DMS53 treated with DMSO at 0.1 percent for 48 hours (cell line): ENCODE measurements at regions not wholly inside any gene's neighbourhood (a gene's known extent, or its start where the extent isn't known, plus 50 kb on each side); places are given as distances from the start of the nearest gene placed in this dataset.
A peak's percentile ranks its signal among the peaks of the same experiment; 100 is the strongest.
"Not testable (repeated sequence)": the region's sequence is repeated elsewhere in the genome, so short reads cannot be mapped to it uniquely, and the experiment has no call there.

ENCODE experiments used
- DNase-seq: peaks from one replicate; lab custom pipeline; 2025; ENCODE audit not compliant: unreplicated experiment; lab: John Stamatoyannopoulos, UW

DNA sequence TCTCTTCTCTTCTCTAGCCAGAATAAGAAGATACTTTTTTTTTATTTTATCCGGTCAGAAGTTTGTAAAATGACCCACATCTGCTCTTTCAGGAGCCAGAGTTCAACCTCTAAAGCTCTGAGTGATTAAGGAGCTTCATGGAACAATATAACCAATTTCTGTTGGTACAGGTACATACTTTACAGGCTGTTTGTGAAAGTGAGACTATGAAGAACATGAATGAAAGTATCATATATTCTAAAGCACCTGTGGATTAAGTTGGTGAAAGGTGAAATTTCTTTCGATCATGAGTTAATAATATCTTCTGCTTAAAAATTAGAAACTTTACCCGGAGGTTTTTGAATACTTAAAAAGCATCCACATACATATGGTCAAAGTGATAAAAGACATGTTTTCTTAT lies 65.2 kb downstream of the DMRT2 start:
- DNase-seq: no peak

DNA sequence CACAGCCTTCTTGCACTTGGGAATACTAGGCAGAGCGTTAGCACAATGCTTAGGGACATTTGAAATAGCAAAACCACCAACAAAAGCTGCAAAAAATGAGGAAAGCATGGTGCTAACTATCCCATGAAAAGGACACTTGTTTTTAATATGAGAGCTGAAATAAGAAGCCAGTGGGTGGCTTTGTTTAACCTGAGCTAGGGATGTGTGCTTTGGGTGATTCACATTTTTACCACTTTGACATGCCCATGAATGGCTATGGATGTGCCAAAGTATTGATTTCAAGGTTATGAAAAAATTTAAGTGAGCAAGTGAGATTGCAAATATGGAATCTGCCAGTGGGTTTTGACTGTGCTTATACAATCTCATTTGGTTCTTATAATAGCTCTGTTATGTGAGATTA lies 67.3 kb downstream of the DMRT2 start:
- no peak for DNase-seq

- DNase-seq: no peak
Observed at GRCh38 chr9:1120500-1121165, 70.5 kb downstream of the DMRT2 start.

DNA sequence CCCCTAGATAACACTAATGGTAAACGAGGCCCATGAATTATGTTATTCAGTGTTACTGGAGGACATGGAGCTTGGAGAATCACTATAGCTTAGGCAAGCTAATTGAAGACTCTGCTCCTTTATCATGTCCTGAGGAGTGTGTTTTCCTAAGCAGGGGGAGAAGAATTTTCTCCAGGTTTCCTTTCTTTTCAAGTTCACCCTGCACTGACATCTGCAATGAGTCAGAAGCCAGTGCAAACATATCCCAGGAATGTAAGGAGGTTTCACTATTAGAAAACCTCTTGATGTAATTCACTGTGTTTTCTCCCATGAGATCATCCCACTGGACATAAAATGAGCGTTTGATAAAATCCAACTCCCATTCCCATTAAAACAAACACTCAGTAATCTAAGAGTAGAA lies 75.6 kb downstream of the DMRT2 start:
- DNase-seq: peak; percentile 17

DNA sequence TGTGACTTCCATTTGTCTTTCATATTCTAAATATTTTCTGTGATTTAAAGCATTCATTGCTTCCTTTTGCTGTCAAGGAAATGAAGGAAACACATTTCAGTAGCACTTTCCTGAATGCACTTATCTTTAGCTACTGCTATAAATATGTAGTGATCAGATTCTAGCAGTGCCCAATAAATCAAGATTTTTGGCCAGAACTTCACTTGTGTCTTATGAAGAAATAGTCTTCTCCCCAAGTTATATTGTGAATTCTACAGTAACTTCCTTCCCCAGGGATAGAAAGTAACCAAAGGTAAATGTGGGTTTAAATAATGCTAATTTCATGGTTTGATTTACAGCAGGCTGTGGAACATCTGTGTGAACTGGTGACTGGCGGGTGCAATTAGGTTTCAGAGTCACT lies 77.9 kb downstream of the DMRT2 start:
- no peak for DNase-seq

DNA sequence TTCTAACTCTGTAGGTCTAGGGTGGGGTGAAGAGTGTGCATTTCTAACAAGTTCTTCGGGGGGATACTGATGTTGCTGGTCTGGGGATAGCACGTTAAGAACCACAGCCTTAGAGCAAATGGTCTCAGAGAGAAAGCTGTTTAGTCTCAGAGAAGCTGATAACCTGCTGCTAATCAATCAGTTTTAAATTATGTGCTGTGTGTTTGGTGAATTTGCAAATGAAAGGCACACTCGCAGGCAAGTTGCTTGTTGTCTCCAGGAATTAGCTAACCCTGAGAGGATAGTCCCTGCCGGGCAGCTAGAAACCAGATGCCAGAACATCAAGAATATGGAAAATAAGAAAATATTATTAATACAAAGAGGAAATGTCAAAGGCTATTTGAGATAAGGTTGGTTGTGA lies 79.2 kb downstream of the DMRT2 start:
- no peak for DNase-seq

- DNase-seq: no peak
Observed at GRCh38 chr9:1140057-1140456, 89.9 kb downstream of the DMRT2 start.

DNA sequence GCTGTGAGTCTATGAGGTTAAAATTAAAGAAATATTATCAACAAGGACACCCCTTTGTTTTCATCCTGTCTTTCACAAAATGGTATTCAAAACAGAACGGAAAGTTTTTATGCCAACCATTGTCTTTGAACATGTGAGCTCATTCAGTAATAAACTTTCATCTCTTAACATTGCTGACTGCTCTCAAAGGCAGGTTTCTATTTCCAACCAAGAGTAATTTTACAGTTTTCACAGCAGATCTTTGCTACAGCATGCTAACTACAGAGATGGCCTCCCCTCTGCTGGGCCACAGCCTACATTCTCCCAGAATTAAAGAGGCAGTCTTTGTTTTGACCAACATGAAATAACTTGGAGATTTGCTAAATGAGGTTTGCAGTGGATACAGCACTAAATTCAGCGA lies 101.5 kb downstream of the DMRT2 start:
- no peak for DNase-seq

GRCh38 chr9:1152171-1152570 lies 102.0 kb downstream of the DMRT2 start:
- DNase-seq: no peak

DNA sequence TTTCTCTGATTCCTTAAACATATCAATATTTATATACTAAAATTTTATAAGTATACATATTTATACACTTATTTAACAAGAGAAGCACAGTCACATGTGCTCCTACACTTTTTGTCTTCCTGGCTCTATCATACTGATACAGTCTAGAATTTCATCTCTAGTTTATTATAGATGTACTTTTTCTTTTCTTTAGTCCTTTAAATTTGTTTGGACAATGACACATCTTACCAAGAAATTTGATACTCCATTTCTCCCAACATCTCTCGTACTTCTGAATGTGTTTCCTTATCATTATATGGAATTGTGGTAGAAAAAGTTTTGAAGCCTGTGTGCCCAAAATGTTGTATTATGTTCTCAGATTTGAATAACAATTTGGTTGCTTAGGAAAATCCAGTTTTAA lies 104.6 kb downstream of the DMRT2 start:
- DNase-seq: no peak

DNA sequence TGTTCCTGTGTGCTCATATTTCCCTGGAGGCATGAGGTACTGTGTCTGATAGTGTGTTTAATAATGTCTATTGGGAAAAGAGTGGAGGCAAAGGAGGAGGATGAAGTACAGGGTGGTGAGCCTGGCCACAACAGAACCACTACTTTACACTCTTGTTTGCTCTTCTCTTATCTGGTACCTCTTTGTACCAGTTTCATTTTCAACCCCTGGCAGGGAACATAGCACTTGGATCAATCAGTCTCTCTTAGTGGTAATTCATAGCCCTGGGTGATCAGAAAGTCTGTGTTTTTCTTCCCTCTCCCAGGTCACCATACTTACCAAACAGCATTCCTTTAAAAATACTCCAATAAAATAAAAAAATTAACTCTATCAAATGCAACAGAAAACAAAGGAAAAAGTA lies 105.4 kb downstream of the DMRT2 start:
- no peak for DNase-seq

GRCh38 chr9:1156794-1157550 lies 106.8 kb downstream of the DMRT2 start:
- DNase-seq: no peak

GRCh38 chr9:1157836-1158235 lies 107.7 kb downstream of the DMRT2 start:
- DNase-seq: no peak

- DNase-seq: no peak
Observed at GRCh38 chr9:1170918-1171317, 120.8 kb downstream of the DMRT2 start.

GRCh38 chr9:1171546-1171945 lies 121.4 kb downstream of the DMRT2 start:
- DNase-seq: no peak

- DNase-seq: no peak
Observed at GRCh38 chr9:1173211-1173610, 123.1 kb downstream of the DMRT2 start.

GRCh38 chr9:1173993-1174392 lies 123.8 kb downstream of the DMRT2 start:
- DNase-seq: no peak

DNA sequence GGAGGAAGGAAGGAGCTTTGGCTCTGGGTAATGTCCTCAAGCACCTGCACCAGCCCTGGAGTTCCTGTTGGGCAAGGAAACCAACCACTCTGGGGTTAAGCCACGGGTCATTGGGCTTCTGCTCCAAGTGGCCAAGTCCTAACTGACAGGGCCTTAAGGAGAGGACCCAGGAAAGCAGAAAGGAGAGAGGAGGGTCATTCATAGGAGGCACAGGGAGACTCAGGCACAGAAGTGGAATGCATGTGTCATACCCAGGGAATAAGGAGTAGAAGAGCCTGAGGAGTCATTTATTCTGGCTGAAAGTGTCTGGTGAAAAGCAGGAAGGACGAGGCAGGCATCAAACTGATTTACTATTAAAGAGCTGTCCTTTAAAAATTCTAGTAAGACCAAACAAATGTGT lies 129.2 kb downstream of the DMRT2 start:
- no peak for DNase-seq

DNA sequence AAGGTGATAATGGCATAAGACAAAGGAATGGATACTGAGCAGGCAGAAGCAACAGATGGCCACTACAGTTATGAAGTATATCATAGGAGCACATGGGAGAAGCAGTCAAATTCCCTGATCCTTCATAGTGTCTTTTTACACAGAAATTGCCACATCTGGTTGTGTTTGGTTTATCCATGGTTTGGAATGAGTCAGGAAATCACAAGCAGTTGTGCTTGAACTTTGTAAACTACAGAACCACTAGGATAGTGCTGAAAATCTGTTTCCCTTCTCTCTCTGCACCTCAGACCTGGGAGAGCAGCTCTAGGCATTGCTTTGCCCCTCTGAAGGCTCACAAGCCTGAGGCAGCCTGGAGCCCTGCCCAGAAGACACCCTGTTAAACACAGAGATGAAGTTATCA lies 134.0 kb downstream of the DMRT2 start:
- DNase-seq: no peak

GRCh38 chr9:1187137-1187536 lies 137.0 kb downstream of the DMRT2 start:
- DNase-seq: not testable (repeated sequence)

- not testable (repeated sequence) for DNase-seq
Observed at GRCh38 chr9:1195636-1196035, 145.5 kb downstream of the DMRT2 start.

DNA sequence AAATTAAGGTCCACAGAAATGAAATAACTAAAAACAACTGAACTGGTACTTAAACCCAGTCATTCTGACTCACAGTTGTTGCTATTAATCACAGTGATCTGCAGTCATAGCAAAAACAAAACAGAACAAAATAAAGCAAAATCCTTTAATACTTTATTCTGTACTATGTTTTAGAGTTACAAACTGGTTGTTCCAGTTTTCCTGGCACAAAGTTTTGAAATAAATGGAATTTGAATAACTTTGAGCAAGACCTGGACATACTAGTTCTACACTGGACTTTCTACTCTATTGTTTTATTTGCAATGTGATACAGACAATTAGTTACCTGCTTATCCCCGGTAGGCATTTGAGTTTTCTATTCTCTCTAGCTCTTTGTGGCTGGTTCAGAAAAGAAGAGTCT lies 147.9 kb downstream of the DMRT2 start:
- no peak for DNase-seq

DNA sequence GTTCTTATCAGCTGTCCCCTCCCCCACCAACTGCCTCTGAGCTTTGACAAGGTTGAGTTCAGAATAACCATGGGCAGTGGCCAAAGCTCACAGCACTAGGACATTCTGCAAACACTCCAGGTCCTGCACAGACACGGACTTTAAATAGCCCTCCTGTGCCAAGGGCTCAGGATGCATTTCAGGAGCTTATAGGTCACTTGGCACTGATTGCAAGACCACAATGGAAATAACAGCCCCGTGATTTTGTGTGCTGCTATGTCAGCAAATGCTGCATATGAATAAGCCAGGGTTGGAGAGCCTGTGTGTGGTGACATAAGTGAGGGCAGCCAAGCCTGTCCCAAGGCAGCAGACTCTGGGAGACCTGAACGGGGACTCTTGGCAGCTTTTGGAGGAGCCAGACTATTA lies 150.7 kb downstream of the DMRT2 start:
- DNase-seq: no peak
